ENCODE measurements at regions not wholly inside any gene's neighbourhood (a gene's known extent, or its start where the extent isn't known, plus 50 kb on each side); places are given as distances from the start of the nearest gene placed in this dataset.

- Histone ChIP-seq H3K9me3 (no peaks in the 10 kb centered on the region), H3K4me3 (no peak overlapping the region), H3K27ac (no peak overlapping the region), H3K27me3 (no peaks in the 10 kb centered on the region), H3K36me3 (no peaks in the 10 kb centered on the region), H3K4me1 (no peaks in the 10 kb centered on the region)
- ATAC-seq (no peak), DNase-seq (no peak)
- intact Hi-C loops (cut with DNase I): no loop called here
- 88% methylated on average over 6 of the region's 7 CpGs for WGBS (ENCODE audit: insufficient coverage, low coverage, low lambda C conversion rate, missing lambda C conversion rate)
- no peak for TF ChIP-seq CTCF (IDR thresholded peaks at IDR 0.05)
Measured at GRCh38 chr3:197440717-197441303, 115.0 kb downstream of the BDH1 start.

GRCh38 chr3:197438906-197439305, 116.9 kb downstream of the BDH1 start:
- TF ChIP-seq POLR2A (IDR thresholded peaks at IDR 0.05) (no peak), CTCF (IDR thresholded peaks at IDR 0.05) (no peak)
- no peak overlapping the region for H3K27ac ChIP-seq
- H3K9me3 ChIP-seq: no peaks in the 10 kb centered on the region
- intact Hi-C loops (cut with DNase I): no loop called here
- ATAC-seq (no peak), DNase-seq (no peak)
- H3K27me3 ChIP-seq: no peaks in the 10 kb centered on the region
- 85% methylated on average over 2 of the region's 3 CpGs for WGBS (ENCODE audit: insufficient coverage, low coverage, low lambda C conversion rate, missing lambda C conversion rate)
- no peaks in the 10 kb centered on the region for H3K4me1 ChIP-seq
- H3K4me3 ChIP-seq: no peak overlapping the region
- no peaks in the 10 kb centered on the region for H3K36me3 ChIP-seq

GRCh38 chr3:197435426-197435825, 120.3 kb downstream of the BDH1 start:
- Histone ChIP-seq H3K4me1 (no peaks in the 10 kb centered on the region), H3K9me3 (no peaks in the 10 kb centered on the region), H3K36me3 (no peaks in the 10 kb centered on the region), H3K27me3 (no peaks in the 10 kb centered on the region), H3K27ac (no peak overlapping the region), H3K4me3 (no peak overlapping the region)
- no peak for TF ChIP-seq CTCF (IDR thresholded peaks at IDR 0.05)
- TF ChIP-seq POLR2A (IDR thresholded peaks at IDR 0.05): no peak
- DNase-seq: no peak
- ATAC-seq: no peak
- intact Hi-C loops (cut with DNase I): no loop called here
- WGBS (ENCODE audit: insufficient coverage, low coverage, low lambda C conversion rate, missing lambda C conversion rate): 83% methylated on average over 3 of the region's 3 CpGs

GRCh38 chr3:197434830-197435229, 120.9 kb downstream of the BDH1 start:
- no peak overlapping the region for H3K4me3 ChIP-seq
- no peaks in the 10 kb centered on the region for H3K36me3 ChIP-seq
- no peaks in the 10 kb centered on the region for H3K4me1 ChIP-seq
- DNase-seq: no peak
- intact Hi-C loops (cut with DNase I): no loop called here
- H3K27ac ChIP-seq: no peak overlapping the region
- no peaks in the 10 kb centered on the region for H3K27me3 ChIP-seq
- ATAC-seq: no peak
- no peaks in the 10 kb centered on the region for H3K9me3 ChIP-seq
- whole genome bisulfite sequencing (ENCODE audit: insufficient coverage, low coverage, low lambda C conversion rate, missing lambda C conversion rate): 72% methylated on average over 7 of the region's 7 CpGs
- TF ChIP-seq CTCF (IDR thresholded peaks at IDR 0.05) (no peak), POLR2A (IDR thresholded peaks at IDR 0.05) (no peak)
